Naive thymus-derived CD8-positive, alpha-beta T cell (primary cell): ENCODE measurements at regions not wholly inside any gene's neighbourhood (a gene's known extent, or its start where the extent isn't known, plus 50 kb on each side); places are given as distances from the start of the nearest gene placed in this dataset.
"Not testable (repeated sequence)": the region's sequence is repeated elsewhere in the genome, so short reads cannot be mapped to it uniquely, and the experiment has no call there.

ENCODE experiments used
- ATAC-seq, 2 donors: fragments of 150-1000 bp; cut with Tn5 transposase in 1 of 2; sonication (Bioruptor Pico), chemical (Tn5 transposase) in 1 of 2; 1 replicate in 1 of 2; 2 replicates in 1 of 2; pipeline ENCODE4 v1.10.0; 2021; ENCODE audit warnings: mild to moderate bottlenecking in 2 of 2, moderate library complexity in 2 of 2
- POLR2A ChIA-PET: fragments of 350-600 bp; sonication (Branson Sonifier 250); formaldehyde crosslinking; loops from one replicate; lab custom pipeline; 2021; ENCODE audit warnings: antibody characterized with exemption; lab: Charles Lee
- DNase-seq, 10 donors: peaks; one replicate each; pipeline versions ENCODE4 v3.0.0 to v3.0.0-alpha.2; 2020 to 2022
- H3K27ac Mint-ChIP-seq, 10 donors: one replicate each; pipeline ENCODE4 v1.8.0; 2020 to 2022; ENCODE audit warnings: mild to moderate bottlenecking in 10 of 10, mixed read lengths in 10 of 10, moderate library complexity in 4 of 10, inconsistent platforms in 1 of 10
- H3K27me3 Mint-ChIP-seq, 5 donors: one replicate each; pipeline ENCODE4 v1.8.0; 2021 to 2022; ENCODE audit warnings: mixed read lengths in 5 of 5
- H3K36me3 Mint-ChIP-seq, 3 donors: one replicate each; pipeline ENCODE4 v1.8.0; 2020 to 2022; ENCODE audit warnings: mixed read lengths in 3 of 3, mild to moderate bottlenecking in 2 of 3, inconsistent platforms in 1 of 3
- H3K4me1 Mint-ChIP-seq, 4 donors: one replicate each; pipeline ENCODE4 v1.8.0; 2021 to 2022; ENCODE audit warnings: mixed read lengths in 4 of 4
- H3K4me3 Mint-ChIP-seq, 10 donors: one replicate each; pipeline ENCODE4 v1.8.0; 2020 to 2022; ENCODE audit warnings: mild to moderate bottlenecking in 10 of 10, mixed read lengths in 10 of 10, moderate library complexity in 6 of 10, inconsistent platforms in 1 of 10
- H3K9me3 Mint-ChIP-seq, 9 donors: one replicate each; pipeline ENCODE4 v1.8.0; 2020 to 2022; ENCODE audit warnings: mixed read lengths in 9 of 9, mild to moderate bottlenecking in 3 of 9, inconsistent platforms in 1 of 9, moderate library complexity in 1 of 9

DNA sequence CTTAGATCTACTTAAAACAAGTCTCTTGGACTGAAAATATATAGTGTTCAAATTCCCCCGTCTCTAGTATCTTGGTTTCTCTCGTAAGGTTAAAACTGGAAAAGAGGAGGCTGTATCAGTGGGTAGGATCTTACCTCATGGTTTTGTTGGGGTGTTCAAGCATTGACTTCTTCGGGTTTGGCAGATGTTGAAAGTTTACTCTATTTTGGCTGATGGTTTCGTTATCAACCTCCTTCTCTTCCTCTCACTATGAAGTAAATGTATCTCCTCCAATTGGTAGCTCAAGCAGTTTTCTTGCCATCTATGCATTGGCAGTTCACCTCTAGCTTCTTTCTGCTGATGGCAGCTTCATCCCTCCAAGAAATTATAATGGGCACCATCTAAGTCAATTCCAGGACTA lies 506.5 kb upstream of the GRIN3A start:
- no peaks in the 10 kb centered on the region for H3K4me1 Mint-ChIP-seq
- H3K27me3 Mint-ChIP-seq = no peaks in the 10 kb centered on the region
- no peak for ATAC-seq
- DNase-seq = no peak
- no peaks in the 10 kb centered on the region for H3K36me3 Mint-ChIP-seq
- no peak overlapping the region for H3K27ac Mint-ChIP-seq
- H3K4me3 Mint-ChIP-seq = no peak overlapping the region
- H3K9me3 Mint-ChIP-seq = peaks cover 0 to 11% (median 0%) of the 10 kb centered on the region in 9 donors
- POLR2A ChIA-PET = no interaction called here

DNA sequence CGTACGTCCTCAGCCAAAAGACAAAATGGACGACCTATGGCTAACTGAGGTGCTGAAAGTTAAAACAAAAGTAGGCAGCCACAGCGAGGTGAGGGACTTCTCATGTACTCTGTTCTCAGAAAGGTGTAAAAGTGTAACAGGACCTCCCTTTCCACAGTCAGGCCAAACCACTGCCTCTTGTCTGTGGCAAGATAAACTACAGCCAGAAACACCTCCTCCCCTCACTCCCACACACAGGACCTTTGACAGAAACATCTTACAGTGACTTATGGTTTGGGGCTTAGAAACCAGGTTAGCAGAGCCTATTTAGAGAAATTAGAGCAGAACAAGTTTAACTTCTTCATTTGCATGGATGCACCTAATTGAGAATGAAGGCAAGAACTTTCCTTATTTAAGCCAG lies 499.1 kb upstream of the GRIN3A start:
- Mint-ChIP-seq H3K4me1 (peaks cover 0 to 7% (median 0%) of the 10 kb centered on the region in 4 donors), H3K4me3 (no peak overlapping the region)

DNA sequence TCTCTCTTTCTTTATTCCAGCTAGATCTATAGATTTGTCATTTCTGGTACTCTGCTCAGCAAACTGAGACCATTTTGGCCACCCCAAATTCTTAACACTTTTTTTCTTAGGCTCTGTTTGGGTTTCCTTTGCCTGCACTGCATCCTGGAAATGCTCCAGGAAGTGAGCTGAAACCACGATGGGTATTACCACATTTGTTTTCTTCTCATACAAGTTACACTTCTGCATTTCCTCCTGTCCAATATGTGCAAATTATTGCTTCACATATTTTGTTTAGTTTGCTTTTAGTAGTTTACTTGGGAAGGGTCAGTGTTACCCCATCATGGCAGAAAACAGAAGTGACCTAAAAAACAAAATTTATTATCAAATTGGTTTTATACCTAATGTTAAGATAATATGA lies 498.6 kb upstream of the GRIN3A start:
- Mint-ChIP-seq H3K27ac (no peak overlapping the region), H3K36me3 (no peaks in the 10 kb centered on the region), H3K4me1 (peaks cover 0 to 7% (median 0%) of the 10 kb centered on the region in 4 donors), H3K27me3 (no peaks in the 10 kb centered on the region), H3K4me3 (no peak overlapping the region), H3K9me3 (peaks cover 0 to 11% (median 2%) of the 10 kb centered on the region in 9 donors)
- no peak for DNase-seq
- ATAC-seq = no peak
- POLR2A ChIA-PET = no interaction called here

More for the DNA sequence above, 499.1 kb upstream of the GRIN3A start:
- POLR2A ChIA-PET = no interaction called here
- ATAC-seq (no peak), DNase-seq (no peak)
- Mint-ChIP-seq H3K27ac (no peak overlapping the region), H3K36me3 (no peaks in the 10 kb centered on the region), H3K9me3 (peaks cover 0 to 9% (median under 1%) of the 10 kb centered on the region in 9 donors), H3K27me3 (no peaks in the 10 kb centered on the region)

DNA sequence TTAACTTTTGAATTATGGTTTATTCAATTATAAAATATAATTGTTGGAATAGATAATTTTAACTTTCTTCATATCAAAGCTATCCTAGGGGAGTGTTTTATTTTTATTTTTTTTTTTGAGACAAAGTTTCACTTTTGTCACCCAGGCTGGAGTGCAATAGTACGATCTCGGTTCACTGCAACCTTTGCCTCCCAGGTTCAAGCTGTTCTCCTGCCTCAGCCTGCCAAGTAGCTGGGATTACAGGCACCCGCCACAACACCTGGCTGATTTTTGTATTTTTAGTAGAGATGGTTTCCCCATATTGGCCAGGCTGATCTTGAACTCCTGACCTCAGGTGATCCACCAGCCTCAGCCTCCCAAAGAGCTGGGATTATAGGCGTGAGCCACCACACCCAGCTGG lies 489.0 kb upstream of the GRIN3A start:
- H3K27ac Mint-ChIP-seq, POLR2A ChIA-PET, ATAC-seq, H3K36me3 Mint-ChIP-seq, H3K27me3 Mint-ChIP-seq, DNase-seq, H3K4me1 Mint-ChIP-seq, H3K4me3 Mint-ChIP-seq: not testable (repeated sequence)
- peaks cover 0 to 11% (median under 1%) of the 10 kb centered on the region in 9 donors for H3K9me3 Mint-ChIP-seq

DNA sequence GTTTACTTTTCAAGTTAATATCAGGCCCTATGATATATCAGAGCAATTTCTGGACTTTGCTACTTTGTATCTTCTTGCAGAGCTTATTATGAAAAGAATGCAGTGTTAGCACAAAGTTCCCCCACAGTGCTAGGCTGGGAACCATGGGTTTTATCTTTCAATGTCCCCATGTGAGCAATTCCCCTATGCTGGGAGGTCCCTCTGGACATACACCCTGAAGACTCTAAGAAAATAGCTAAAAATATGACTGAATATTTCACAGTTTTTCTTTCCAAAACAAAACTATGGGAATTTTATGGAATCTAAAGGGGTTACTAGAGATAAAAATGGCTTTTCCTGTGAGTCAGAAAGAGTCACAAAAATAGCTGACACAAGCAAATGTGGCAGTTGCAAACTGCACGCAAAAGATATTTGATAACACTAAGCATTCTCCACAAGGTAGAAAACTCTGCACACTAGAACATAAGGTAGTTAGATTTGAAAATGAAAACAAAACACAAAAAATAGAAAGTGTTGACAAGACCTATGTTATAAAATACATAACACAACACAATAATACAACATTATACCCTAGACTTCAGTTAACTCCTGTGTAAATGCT lies 487.5 kb upstream of the GRIN3A start:
- Mint-ChIP-seq H3K27ac (no peak overlapping the region), H3K4me3 (no peak overlapping the region), H3K27me3 (no peaks in the 10 kb centered on the region), H3K9me3 (peaks cover 0 to 5% (median 0%) of the 10 kb centered on the region in 9 donors), H3K4me1 (no peaks in the 10 kb centered on the region), H3K36me3 (no peaks in the 10 kb centered on the region)
- POLR2A ChIA-PET = no interaction called here
- ATAC-seq = no peak
- no peak for DNase-seq

DNA sequence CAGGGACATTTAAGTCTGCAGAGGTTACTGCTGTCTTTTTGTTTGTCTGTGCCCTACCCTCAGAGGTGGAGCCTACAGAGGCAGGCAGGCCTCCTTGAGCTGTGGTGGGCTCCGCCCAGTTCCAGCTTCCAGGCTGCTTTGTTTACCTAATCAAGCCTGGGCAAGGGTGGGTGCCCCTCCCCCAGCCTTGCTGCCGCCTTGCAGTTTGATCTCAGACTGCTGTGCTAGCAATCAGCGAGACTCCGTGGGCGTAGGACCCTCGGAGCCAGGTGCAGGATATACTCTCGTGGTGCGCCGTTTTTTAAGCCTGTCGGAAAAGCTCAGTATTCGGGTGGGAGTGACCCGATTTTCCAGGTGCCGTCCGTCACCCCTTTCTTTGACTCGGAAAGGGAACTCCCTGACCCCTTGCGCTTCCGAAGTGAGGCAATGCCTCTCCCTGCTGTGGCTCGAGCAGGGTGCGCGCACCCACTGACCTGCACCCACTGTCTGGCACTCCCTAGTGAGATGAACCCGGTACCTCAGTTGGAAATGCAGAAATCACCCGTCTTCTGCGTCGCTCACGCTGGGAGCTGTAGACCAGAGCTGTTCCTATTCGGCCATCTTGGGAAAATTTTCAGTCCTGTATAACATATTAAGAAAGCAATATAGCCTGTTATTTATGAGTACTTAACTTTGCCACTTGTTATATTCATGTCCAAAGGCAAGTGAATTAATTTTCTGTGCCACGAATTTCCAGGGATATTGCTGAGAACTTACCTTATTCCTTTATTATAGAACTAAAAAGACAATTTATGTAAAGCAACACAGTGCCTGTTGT lies 485.1 kb upstream of the GRIN3A start:
- H3K36me3 Mint-ChIP-seq, DNase-seq, POLR2A ChIA-PET, H3K4me3 Mint-ChIP-seq, H3K27ac Mint-ChIP-seq, H3K4me1 Mint-ChIP-seq, ATAC-seq, H3K9me3 Mint-ChIP-seq, H3K27me3 Mint-ChIP-seq: not testable (repeated sequence)

DNA sequence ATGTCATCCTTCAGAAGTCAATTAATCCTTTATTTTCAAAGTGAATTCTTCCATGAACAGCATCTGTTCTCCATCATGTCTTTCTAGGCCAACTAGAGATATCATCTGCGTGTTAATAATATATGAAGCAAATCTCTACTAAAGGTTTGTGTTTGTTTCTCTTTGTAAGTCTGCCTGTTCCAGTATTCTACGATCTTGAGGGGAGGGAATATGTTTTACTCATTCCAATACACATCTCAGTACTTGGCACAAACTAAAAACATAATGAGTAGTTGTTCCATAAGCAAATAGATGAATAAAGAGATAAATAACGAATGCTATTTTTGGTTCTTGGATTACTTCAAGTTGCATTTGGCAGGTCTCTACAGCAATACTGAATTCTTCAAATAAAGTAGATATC lies 470.7 kb upstream of the GRIN3A start:
- Mint-ChIP-seq H3K4me1 (no peaks in the 10 kb centered on the region), H3K27me3 (no peaks in the 10 kb centered on the region), H3K36me3 (no peaks in the 10 kb centered on the region), H3K4me3 (no peak overlapping the region), H3K27ac (no peak overlapping the region), H3K9me3 (peaks cover 0 to 9% (median 0%) of the 10 kb centered on the region in 9 donors)
- ATAC-seq = no peak
- DNase-seq = no peak
- POLR2A ChIA-PET = no interaction called here

DNA sequence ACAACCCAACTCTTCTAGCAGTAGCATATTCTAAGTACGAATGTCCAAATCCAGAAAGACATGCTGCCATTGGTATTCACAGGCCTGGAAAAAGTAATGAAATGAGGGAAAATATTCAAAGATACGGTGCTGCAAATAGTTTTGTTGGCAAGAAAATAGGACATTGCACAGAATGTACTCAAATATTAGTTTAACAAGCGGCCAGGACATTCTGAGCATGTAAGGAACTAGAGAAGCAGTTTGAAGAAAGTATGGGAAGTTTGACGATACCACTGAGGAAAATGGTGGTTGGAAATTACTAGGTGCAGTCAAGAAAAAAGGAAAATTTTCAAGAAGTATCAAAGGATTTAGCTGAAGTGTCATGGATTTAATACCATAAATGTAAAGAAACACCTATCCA lies 468.0 kb upstream of the GRIN3A start:
- ATAC-seq = no peak
- no peak overlapping the region for H3K27ac Mint-ChIP-seq
- H3K9me3 Mint-ChIP-seq = peaks cover 0 to 9% (median 0%) of the 10 kb centered on the region in 9 donors
- H3K4me3 Mint-ChIP-seq = no peak overlapping the region
- POLR2A ChIA-PET = no interaction called here
- DNase-seq = no peak
- no peaks in the 10 kb centered on the region for H3K4me1 Mint-ChIP-seq
- H3K36me3 Mint-ChIP-seq = no peaks in the 10 kb centered on the region
- no peaks in the 10 kb centered on the region for H3K27me3 Mint-ChIP-seq

DNA sequence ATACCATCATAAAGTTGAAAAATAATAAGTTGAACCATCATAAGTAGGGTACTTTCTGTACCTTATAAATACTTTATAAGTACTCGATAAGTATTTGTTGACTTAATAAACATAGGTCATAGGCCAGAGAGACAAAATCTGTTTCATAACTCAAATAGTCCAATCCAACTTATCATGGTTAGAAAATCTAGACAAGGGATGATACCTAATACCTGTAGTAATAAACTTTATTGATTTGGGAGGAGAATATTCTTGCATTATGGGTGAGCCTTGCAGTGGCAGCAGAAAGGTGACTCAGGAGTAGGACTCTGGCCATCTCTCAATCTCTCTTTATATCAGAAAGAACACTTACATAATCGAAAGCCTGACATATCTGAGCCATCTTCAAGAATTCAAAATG lies 466.8 kb upstream of the GRIN3A start:
- Mint-ChIP-seq H3K36me3 (no peaks in the 10 kb centered on the region), H3K4me3 (no peak overlapping the region), H3K9me3 (peaks cover 0 to 11% (median 2%) of the 10 kb centered on the region in 9 donors), H3K4me1 (no peaks in the 10 kb centered on the region), H3K27me3 (no peaks in the 10 kb centered on the region), H3K27ac (no peak overlapping the region)
- DNase-seq (no peak), ATAC-seq (no peak)
- POLR2A ChIA-PET = no interaction called here

DNA sequence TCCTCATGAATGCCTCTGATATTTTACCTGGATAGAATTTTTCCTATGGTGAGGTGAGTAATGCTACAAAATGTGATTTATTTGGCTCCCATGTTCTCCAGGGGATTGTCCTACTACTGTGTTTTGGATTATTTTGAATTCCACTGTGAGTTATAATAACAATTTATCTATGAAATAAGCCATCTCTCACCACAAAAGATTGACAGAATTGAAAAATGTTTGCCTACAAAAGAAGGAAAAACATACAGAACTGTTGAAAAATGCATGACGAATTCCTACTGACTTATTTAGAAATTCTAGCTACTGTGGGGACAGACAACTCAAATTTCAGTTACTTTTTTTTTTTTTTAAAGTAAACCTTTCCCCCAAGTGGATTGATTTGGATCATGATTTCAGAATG lies 463.7 kb upstream of the GRIN3A start:
- peaks cover 0 to 14% (median 2%) of the 10 kb centered on the region in 9 donors for H3K9me3 Mint-ChIP-seq
- ATAC-seq = no peak
- H3K4me3 Mint-ChIP-seq = no peak overlapping the region
- H3K27ac Mint-ChIP-seq = no peak overlapping the region
- POLR2A ChIA-PET = no interaction called here
- no peaks in the 10 kb centered on the region for H3K4me1 Mint-ChIP-seq
- DNase-seq = no peak
- no peaks in the 10 kb centered on the region for H3K27me3 Mint-ChIP-seq
- H3K36me3 Mint-ChIP-seq = no peaks in the 10 kb centered on the region

DNA sequence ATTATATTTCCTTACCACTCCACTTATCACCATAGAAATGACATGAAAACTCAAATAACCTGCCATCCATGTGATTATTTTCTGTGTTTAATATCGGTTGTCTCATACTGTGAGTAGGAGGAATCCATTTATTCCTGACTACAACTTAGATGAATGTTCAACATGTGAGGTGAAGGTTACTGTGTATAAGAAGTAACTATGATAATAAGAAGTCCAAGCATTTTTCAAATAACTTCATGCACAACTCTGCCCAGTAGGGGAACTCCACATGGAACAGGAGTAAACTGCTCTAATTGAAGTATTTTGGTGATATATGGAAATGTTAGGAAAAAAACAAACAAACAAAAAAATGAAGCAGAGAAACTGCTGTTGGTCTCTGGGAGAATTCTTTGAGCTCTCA lies 447.5 kb upstream of the GRIN3A start:
- Mint-ChIP-seq H3K4me3 (no peak overlapping the region), H3K4me1 (no peaks in the 10 kb centered on the region), H3K36me3 (no peaks in the 10 kb centered on the region), H3K27me3 (no peaks in the 10 kb centered on the region), H3K9me3 (peaks cover 0 to 9% (median 4%) of the 10 kb centered on the region in 9 donors), H3K27ac (no peak overlapping the region)
- no peak for DNase-seq
- POLR2A ChIA-PET = no interaction called here
- no peak for ATAC-seq

DNA sequence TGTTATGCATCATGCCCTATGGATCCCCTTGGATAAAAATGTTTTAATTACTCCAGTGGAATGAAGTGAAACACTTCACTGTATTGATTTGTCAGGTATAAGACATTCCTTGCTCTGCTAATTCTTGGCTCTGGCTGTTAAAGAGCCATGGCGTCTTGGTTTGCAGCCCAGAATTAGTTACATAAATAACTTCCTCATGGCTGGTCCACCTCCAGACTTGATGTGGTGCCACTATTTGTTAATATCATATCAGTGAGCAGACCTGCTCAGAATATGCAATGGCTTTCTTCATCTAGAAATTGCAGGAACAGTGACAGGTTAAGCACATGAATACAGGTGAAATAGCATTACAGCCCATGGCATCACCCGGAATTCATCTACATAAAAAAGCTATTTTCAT lies 446.9 kb upstream of the GRIN3A start:
- H3K27ac Mint-ChIP-seq = no peak overlapping the region
- H3K36me3 Mint-ChIP-seq = no peaks in the 10 kb centered on the region
- POLR2A ChIA-PET = no interaction called here
- H3K4me3 Mint-ChIP-seq = no peak overlapping the region
- no peaks in the 10 kb centered on the region for H3K27me3 Mint-ChIP-seq
- ATAC-seq (no peak), DNase-seq (no peak)
- H3K9me3 Mint-ChIP-seq = peaks cover 0 to 9% (median 4%) of the 10 kb centered on the region in 9 donors
- no peaks in the 10 kb centered on the region for H3K4me1 Mint-ChIP-seq

DNA sequence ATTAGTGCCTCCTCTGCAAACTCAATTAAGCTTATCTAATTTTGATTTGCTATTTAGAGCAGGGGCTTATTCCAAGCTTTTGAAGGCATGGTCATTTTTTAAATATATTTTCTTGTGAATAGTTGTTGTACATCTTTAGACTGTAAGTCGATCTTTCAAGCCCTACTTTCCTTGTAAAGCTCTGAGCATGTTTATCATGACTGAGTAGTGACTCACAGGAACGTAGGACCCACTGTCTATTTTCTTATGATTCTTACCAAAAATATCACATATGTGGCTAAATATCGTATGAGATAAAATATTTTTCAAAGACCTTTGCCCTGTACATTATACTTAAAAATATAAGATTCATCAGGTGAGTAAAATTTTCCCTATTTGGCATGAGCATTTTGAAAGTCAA lies 440.4 kb upstream of the GRIN3A start:
- no peak overlapping the region for H3K27ac Mint-ChIP-seq
- no peaks in the 10 kb centered on the region for H3K27me3 Mint-ChIP-seq
- peaks cover 3 to 27% (median 12%) of the 10 kb centered on the region in 9 donors for H3K9me3 Mint-ChIP-seq
- no peaks in the 10 kb centered on the region for H3K4me1 Mint-ChIP-seq
- ATAC-seq (no peak), DNase-seq (no peak)
- POLR2A ChIA-PET = no interaction called here
- H3K36me3 Mint-ChIP-seq = no peaks in the 10 kb centered on the region
- no peak overlapping the region for H3K4me3 Mint-ChIP-seq
